Kidney (tissue), 13 donors: ENCODE measurements at regions not wholly inside any gene's neighbourhood (a gene's known extent, or its start where the extent isn't known, plus 50 kb on each side); places are given as distances from the start of the nearest gene placed in this dataset.
"Not testable (repeated sequence)": the region's sequence is repeated elsewhere in the genome, so short reads cannot be mapped to it uniquely, and the experiment has no call there.

ENCODE experiments used
- DNase-seq, 5 donors: peaks; one replicate each; pipeline ENCODE4 v3.0.0-alpha.2; 2013 to 2020
- FAIRE-seq: peaks from 2 replicates; lab custom pipeline; 2012; peaks lifted over from hg19 to GRCh38; lab: Jason Lieb, UNC
- H3K27ac ChIP-seq, 2 donors: one replicate each; pipeline ENCODE4 v1.7.0; 2013; ENCODE audit warnings: low read depth in 2 of 2, low read length in 2 of 2, inconsistent platforms in 1 of 2
- H3K27me3 ChIP-seq: one replicate; pipeline ENCODE4 v1.7.1; 2013; ENCODE audit warnings: low read length, inconsistent platforms; ENCODE audit not compliant: control insufficient read depth, insufficient read depth
- H3K36me3 ChIP-seq, 3 donors: one replicate each; pipeline versions ENCODE4 v1.7.0 to v1.7.1; 2013; ENCODE audit warnings: low read length in 3 of 3, control low read depth in 1 of 3, inconsistent platforms in 1 of 3; ENCODE audit not compliant: insufficient read depth in 3 of 3, control insufficient read depth in 2 of 3
- H3K4me1 ChIP-seq, 3 donors: one replicate each; pipeline versions ENCODE4 v1.7.0 to v1.7.1; 2013; ENCODE audit warnings: low read length in 3 of 3, inconsistent platforms in 1 of 3, low read depth in 1 of 3; ENCODE audit not compliant: control insufficient read depth in 2 of 3, insufficient read depth in 2 of 3
- H3K4me3 ChIP-seq, 3 donors: one replicate each; pipeline versions ENCODE4 v1.7.0 to v1.8.1; 2013; ENCODE audit warnings: low read length in 3 of 3, control low read depth in 1 of 3, inconsistent platforms in 1 of 3
- H3K9ac ChIP-seq, 3 donors: one replicate each; pipeline versions ENCODE4 v1.7.0 to v1.7.1; 2013; ENCODE audit warnings: low read length in 3 of 3, control low read depth in 1 of 3, inconsistent platforms in 1 of 3
- H3K9me3 ChIP-seq, 3 donors: one replicate each; pipeline versions ENCODE4 v1.7.0 to v1.7.1; 2013; ENCODE audit warnings: low read length in 3 of 3, control low read depth in 1 of 3, inconsistent platforms in 1 of 3; ENCODE audit not compliant: control insufficient read depth in 2 of 3, insufficient read depth in 1 of 3
- CTCF ChIP-seq: IDR thresholded peaks from 3 replicates; pipeline ENCODE4 v1.5.1; 2012; ENCODE audit warnings: mild to moderate bottlenecking, moderate library complexity, borderline replicate concordance; ENCODE audit not compliant: insufficient read depth; ENCODE audit errors: extremely low read depth
- intact Hi-C: fragments of 100-400 bp; cut with DNase I; formaldehyde crosslinking; loops from one replicate; pipeline ENCODE4 v1.11.1; 2022
- donor health status: control.
- donor health status: control.
- donor health status: control.
- donor health status: control.
- donor health status: control.
- donor health status: DM: yes; HTN: yes; CAD: no.
- donor health status: Normal renal cell carcinoma (clear cell type).

- intact Hi-C loops, result no loop called here
Measured at GRCh38 chr13:90732049-90732448, 615.4 kb upstream of the MIR17HG start.

GRCh38 chr13:90734497-90734896, 613.0 kb upstream of the MIR17HG start:
- H3K27me3 ChIP-seq, intact Hi-C loops, H3K27ac ChIP-seq, H3K36me3 ChIP-seq, H3K9me3 ChIP-seq, DNase-seq, FAIRE-seq, H3K4me1 ChIP-seq, H3K4me3 ChIP-seq, H3K9ac ChIP-seq: not testable (repeated sequence)

More at GRCh38 chr13:90732049-90732448, 615.4 kb upstream of the MIR17HG start:
- Histone ChIP-seq H3K36me3 (no peaks in the 10 kb centered on the region), H3K27me3 (no peaks in the 10 kb centered on the region), H3K4me3 (no peak overlapping the region), H3K9ac (no peak overlapping the region), H3K9me3 (peaks cover 0 to 3% (median 0%) of the 10 kb centered on the region in 3 donors), H3K27ac (no peak overlapping the region), H3K4me1 (no peaks in the 10 kb centered on the region)
- TF ChIP-seq CTCF, result no peak
- no peak for DNase-seq
- no peak for FAIRE-seq

GRCh38 chr13:90738881-90739280, 608.6 kb upstream of the MIR17HG start:
- Histone ChIP-seq H3K4me1 (no peaks in the 10 kb centered on the region), H3K27me3 (no peaks in the 10 kb centered on the region), H3K9ac (no peak overlapping the region), H3K27ac (no peak overlapping the region), H3K9me3 (no peaks in the 10 kb centered on the region), H3K36me3 (no peaks in the 10 kb centered on the region), H3K4me3 (no peak overlapping the region)
- FAIRE-seq (no peak), DNase-seq (no peak)
- intact Hi-C loops, result no loop called here
- no peak for TF ChIP-seq CTCF

- Histone ChIP-seq H3K27me3 (no peaks in the 10 kb centered on the region), H3K4me1 (no peaks in the 10 kb centered on the region), H3K9me3 (no peaks in the 10 kb centered on the region), H3K9ac (no peak overlapping the region), H3K36me3 (no peaks in the 10 kb centered on the region), H3K27ac (no peak overlapping the region), H3K4me3 (no peak overlapping the region)
- FAIRE-seq (no peak), DNase-seq (no peak)
- intact Hi-C loops, result no loop called here
- TF ChIP-seq CTCF, result no peak
Measured at GRCh38 chr13:90740099-90740498, 607.4 kb upstream of the MIR17HG start.
